HCT116 (cell line): ENCODE measurements at regions not wholly inside any gene's neighbourhood (a gene's known extent, or its start where the extent isn't known, plus 50 kb on each side); places are given as distances from the start of the nearest gene placed in this dataset.

Experiments used
- CEBPB ChIP-seq: IDR thresholded peaks from 2 replicates; pipeline ENCODE4 v1.6.1; 2012; ENCODE audit warnings: low read depth
- CTCF ChIP-seq, 3 experiments: fragments of 200-600 bp in 1 of 3; sonication (generic) in 1 of 3; IDR thresholded peaks in 2 of 3; conservative IDR thresholded peaks in 1 of 3; 2 replicates each; pipeline ENCODE4 v1.5.1; 2012 to 2017; ENCODE audit warnings: low read depth in 2 of 3, low read length in 2 of 3, antibody characterized with exemption in 1 of 3, borderline replicate concordance in 1 of 3, control low read depth in 1 of 3, mild to moderate bottlenecking in 1 of 3, mixed read lengths in 1 of 3, mixed run types in 1 of 3, moderate library complexity in 1 of 3; ENCODE audit not compliant: insufficient read depth in 1 of 3
- EGR1 ChIP-seq: IDR thresholded peaks from 2 replicates; pipeline ENCODE4 v1.6.1; 2012; ENCODE audit warnings: low read depth
- EZH2phosphoT487 ChIP-seq: fragments of 200-600 bp; IDR thresholded peaks from 2 replicates; pipeline ENCODE4 v1.6.1; 2018; ENCODE audit warnings: antibody characterized with exemption, borderline replicate concordance
- JUND ChIP-seq: IDR thresholded peaks from 2 replicates; pipeline ENCODE4 v1.6.1; 2012
- MAX ChIP-seq: IDR thresholded peaks from 2 replicates; pipeline ENCODE4 v1.6.1; 2012
- POLR2A ChIP-seq: IDR thresholded peaks from 2 replicates; pipeline ENCODE4 v1.7.0; 2011; ENCODE audit warnings: borderline replicate concordance; ENCODE audit not compliant: insufficient read depth, insufficient read length; ENCODE audit errors: extremely low read depth
- RAD21 ChIP-seq: IDR thresholded peaks from 2 replicates; pipeline ENCODE4 v1.6.1; 2012; ENCODE audit warnings: low read depth, mild to moderate bottlenecking
- SP1 ChIP-seq: IDR thresholded peaks from 2 replicates; pipeline ENCODE4 v1.6.1; 2012; ENCODE audit warnings: low read depth

DNA sequence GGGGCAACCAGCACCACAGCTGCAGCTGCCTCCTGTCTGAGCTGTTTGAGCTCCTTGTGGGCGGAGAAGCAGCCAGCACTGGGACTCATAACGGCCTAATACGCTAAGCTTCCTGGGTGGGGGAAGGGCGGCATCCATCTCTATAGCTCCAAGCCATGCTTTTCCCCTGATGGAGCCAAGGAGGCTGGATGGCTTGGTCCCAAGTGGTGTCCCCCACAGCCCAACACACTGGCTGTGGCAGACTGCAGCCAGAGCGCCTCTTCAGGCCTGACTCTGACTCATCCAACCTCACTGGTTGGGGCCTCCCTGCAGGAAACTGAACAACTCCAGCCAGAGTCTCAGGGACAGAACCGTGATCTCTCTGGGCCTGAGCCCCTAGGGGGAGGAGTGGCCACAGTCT, 537.3 kb downstream of the SUCLA2 start:
- no peak for TF ChIP-seq POLR2A
- no peak for TF ChIP-seq CTCF (IDR thresholded peaks at IDR 0.05 in 2 of 3, conservative IDR thresholded peaks at IDR 0.05 in 1 of 3; ENCODE audit: borderline replicate concordance in 1 of 3, insufficient read depth in 1 of 3, low read depth in 2 of 3, low read length in 2 of 3)
- TF ChIP-seq SP1 = no peak
- TF ChIP-seq EZH2phosphoT487 = no peak
- TF ChIP-seq RAD21 = no peak
- TF ChIP-seq JUND = no peak
- TF ChIP-seq CEBPB = no peak
- no peak for TF ChIP-seq EGR1
- no peak for TF ChIP-seq MAX
